Vagina (tissue), 2 donors: ENCODE measurements at regions not wholly inside any gene's neighbourhood (a gene's known extent, or its start where the extent isn't known, plus 50 kb on each side); places are given as distances from the start of the nearest gene placed in this dataset.

Experiments used
- POLR2A ChIP-seq, 2 donors: fragments of 450-650 bp; IDR thresholded peaks; one replicate each; pipeline ENCODE4 v1.6.1; 2017; ENCODE audit warnings: antibody characterized with exemption in 2 of 2, mild to moderate bottlenecking in 2 of 2, moderate library complexity in 2 of 2
- POLR2AphosphoS5 ChIP-seq, 2 donors: sonication (generic); formaldehyde crosslinking; IDR thresholded peaks; one replicate each; pipeline ENCODE4 v1.9.0; 2017; ENCODE audit warnings: antibody characterized with exemption in 2 of 2, mild to moderate bottlenecking in 2 of 2, low read depth in 1 of 2; ENCODE audit not compliant: insufficient read depth in 1 of 2
- TF ChIP-seq, protein P1 (sequence below), 3 experiments: fragments of 450-650 bp in 2 of 3; fragments of 200-600 bp in 1 of 3; sonication (generic) in 1 of 3; IDR thresholded peaks; one replicate each; pipeline ENCODE4 v1.5.1; 2017 to 2019; ENCODE audit warnings: antibody characterized with exemption in 3 of 3, mild to moderate bottlenecking in 2 of 3, moderate library complexity in 2 of 3

DNA sequence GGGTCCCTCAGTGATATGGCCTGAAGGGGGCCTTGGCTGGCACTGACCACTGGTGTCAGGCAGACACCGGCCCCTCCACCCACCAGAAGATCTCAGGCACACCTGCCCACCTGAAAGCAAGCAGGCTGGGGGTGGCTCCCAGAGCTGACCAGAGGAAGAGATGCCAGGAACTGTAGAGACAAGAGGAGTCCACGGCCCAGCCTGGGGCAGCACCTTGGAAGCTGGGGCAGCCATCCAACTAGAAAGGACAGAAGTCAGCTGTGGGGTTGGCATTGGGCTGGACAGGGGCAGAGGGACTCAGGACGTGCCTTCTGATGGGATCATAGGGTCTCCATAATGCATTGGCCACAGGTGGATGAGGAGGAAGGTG lies 144.3 kb downstream of the ZNF248 start:
- no peak for TF ChIP-seq POLR2A (IDR thresholded peaks at IDR 0.05)
- TF ChIP-seq, protein P1, sequence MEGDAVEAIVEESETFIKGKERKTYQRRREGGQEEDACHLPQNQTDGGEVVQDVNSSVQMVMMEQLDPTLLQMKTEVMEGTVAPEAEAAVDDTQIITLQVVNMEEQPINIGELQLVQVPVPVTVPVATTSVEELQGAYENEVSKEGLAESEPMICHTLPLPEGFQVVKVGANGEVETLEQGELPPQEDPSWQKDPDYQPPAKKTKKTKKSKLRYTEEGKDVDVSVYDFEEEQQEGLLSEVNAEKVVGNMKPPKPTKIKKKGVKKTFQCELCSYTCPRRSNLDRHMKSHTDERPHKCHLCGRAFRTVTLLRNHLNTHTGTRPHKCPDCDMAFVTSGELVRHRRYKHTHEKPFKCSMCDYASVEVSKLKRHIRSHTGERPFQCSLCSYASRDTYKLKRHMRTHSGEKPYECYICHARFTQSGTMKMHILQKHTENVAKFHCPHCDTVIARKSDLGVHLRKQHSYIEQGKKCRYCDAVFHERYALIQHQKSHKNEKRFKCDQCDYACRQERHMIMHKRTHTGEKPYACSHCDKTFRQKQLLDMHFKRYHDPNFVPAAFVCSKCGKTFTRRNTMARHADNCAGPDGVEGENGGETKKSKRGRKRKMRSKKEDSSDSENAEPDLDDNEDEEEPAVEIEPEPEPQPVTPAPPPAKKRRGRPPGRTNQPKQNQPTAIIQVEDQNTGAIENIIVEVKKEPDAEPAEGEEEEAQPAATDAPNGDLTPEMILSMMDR (IDR thresholded peaks at IDR 0.05), result no peak
- no peak for TF ChIP-seq POLR2AphosphoS5 (IDR thresholded peaks at IDR 0.05; ENCODE audit: insufficient read depth in 1 of 2, low read depth in 1 of 2)
